C4-2B (cell line): ENCODE measurements at regions not wholly inside any gene's neighbourhood (a gene's known extent, or its start where the extent isn't known, plus 50 kb on each side); places are given as distances from the start of the nearest gene placed in this dataset.

Experiments used
- ZFX ChIP-seq: fragments of 450-650 bp; IDR thresholded peaks from 2 replicates; pipeline ENCODE4 v1.6.1; 2017
- TF ChIP-seq, protein P1 (sequence below): fragments of 450-650 bp; conservative IDR thresholded peaks from 2 replicates; pipeline ENCODE4 v1.5.1; 2017; ENCODE audit warnings: mild to moderate bottlenecking

GRCh38 chr2:194700116-194700515 is 956.9 kb upstream of the SLC39A10 start:
- TF ChIP-seq, protein P1, sequence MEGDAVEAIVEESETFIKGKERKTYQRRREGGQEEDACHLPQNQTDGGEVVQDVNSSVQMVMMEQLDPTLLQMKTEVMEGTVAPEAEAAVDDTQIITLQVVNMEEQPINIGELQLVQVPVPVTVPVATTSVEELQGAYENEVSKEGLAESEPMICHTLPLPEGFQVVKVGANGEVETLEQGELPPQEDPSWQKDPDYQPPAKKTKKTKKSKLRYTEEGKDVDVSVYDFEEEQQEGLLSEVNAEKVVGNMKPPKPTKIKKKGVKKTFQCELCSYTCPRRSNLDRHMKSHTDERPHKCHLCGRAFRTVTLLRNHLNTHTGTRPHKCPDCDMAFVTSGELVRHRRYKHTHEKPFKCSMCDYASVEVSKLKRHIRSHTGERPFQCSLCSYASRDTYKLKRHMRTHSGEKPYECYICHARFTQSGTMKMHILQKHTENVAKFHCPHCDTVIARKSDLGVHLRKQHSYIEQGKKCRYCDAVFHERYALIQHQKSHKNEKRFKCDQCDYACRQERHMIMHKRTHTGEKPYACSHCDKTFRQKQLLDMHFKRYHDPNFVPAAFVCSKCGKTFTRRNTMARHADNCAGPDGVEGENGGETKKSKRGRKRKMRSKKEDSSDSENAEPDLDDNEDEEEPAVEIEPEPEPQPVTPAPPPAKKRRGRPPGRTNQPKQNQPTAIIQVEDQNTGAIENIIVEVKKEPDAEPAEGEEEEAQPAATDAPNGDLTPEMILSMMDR, result no peak
- no peak for TF ChIP-seq ZFX
